A204.1 (cell line): ENCODE measurements at regions not wholly inside any gene's neighbourhood (a gene's known extent, or its start where the extent isn't known, plus 50 kb on each side); places are given as distances from the start of the nearest gene placed in this dataset.
A peak's percentile ranks its signal among the peaks of the same experiment; 100 is the strongest.
"Not testable (repeated sequence)": the region's sequence is repeated elsewhere in the genome, so short reads cannot be mapped to it uniquely, and the experiment has no call there.

ENCODE experiments used
- FAIRE-seq: peaks from 2 replicates; lab custom pipeline; 2012; peaks lifted over from hg19 to GRCh38; lab: Jason Lieb, UNC

DNA sequence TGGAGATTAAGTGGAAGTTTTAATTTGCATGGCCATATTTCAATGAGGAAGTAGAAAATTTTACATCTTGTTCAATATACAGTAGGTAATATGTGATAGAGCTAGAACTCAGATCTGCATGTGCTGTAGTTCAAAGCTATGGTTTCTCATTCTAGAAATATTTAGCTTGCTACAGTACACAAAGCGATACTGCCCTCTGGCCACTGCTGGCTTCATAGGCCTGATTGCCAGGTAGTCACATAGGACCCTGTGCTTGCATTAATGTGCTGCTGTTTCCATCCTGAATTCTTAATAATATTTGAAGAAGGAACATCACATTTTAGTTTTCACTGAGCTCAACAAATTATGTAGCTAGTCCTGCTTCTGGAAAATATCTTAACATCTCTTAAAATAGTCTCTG is 87.0 kb downstream of the PLSCR2 start:
- FAIRE-seq, result no peak

DNA sequence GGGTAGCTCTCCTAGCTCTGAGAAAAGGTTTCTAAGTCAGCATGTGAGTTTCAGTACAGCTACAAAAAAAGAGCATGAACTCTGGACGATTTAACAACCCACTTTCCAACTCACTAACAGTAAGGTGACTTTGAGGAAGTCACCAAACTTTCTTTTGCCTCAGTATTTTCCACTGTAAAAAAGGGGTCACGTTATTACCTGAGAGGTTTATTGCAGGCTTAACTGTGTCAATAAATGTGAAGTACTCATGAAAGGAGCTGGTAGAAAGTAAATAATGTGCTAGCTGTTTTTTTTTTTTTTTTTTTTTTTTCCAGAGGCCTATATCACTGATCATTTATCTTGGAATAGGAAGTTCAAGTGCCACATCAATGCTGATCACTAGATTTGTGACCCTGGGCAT is 89.3 kb downstream of the PLSCR2 start:
- FAIRE-seq, result no peak

DNA sequence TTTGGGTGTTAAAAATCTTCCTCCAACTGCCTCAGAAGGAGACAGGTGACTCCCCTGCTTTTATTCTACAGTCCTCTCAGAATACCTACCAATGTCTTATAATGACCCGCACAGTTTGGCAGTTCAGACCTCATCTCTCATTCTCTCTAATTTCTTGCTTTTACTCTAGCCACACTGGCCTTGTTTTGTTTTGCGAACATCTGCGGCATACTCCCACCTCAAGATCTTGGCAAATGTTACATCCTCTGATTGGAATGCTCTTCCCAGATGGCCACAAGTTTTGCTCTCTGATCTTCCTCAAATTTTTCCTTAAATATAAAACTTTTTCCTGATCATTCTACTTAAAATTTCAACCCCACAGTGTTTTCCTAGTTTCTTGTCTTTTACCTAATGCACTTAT is 94.1 kb downstream of the PLSCR2 start:
- no peak for FAIRE-seq

DNA sequence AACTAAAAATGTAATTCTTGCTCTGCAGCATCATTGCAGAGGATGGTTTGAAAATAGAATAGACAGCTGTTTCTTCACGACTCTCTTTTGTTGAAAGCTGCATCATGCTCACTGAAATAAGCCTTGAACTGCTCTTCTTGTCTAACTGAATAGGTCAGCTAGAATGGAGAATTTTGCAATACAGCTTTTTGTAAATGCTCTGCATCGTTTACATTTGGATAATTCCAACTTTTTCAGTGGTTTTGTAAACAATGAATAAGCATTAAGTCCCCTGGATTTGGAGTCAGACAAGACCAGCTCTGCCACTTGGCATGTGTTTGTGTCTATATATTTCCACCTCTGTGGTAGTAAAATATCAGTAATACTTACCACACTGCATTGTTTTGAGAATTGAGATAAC is 95.2 kb downstream of the PLSCR2 start:
- no peak for FAIRE-seq

DNA sequence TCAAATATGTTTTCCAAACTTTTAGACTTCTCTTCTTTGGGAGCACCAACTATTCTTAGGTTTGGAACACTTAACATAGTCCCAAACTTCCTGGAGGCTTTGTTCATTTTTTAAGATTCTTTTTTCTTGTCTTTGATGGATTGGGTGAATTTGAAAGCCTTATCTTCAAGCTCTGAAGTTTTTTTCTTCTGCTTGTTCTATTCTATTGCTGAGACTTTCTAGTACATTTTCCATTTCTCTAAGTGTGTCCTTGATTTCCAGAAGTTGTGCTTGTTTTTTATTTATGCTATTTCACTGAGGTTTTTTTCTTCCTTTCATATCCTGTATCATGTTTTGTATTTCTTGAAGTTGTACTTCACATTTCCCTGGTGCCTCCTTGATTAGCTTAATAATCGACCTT is 97.5 kb downstream of the PLSCR2 start:
- no peak for FAIRE-seq

DNA sequence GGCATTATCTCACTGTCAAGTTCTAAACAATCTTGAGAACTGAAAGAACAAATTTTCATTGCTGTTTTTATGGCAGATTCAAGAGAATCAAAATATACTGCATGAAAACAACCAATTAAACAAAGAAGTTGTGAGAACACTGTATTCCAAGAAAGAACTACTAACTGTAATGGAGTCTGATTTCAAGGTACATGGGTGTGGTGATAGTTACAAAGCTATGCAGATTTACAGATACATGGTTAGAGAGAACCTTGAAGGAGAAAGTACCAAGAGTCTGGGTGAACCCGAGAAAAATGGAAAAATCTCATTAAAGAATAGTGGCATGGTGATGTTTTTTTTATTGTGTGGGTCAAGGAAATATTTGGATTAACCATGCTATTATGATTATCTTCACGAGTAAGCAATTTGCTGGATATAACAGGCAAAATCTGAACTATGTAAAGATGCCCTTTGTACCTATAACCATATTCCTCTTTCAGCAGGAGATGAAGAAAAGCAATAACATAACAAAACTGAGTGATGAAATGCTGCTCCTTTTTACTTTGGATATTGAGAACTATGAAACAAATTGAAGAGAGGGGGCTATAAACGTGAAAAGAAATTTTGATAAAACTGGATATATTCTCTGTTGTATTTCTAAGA is 100.4 kb downstream of the PLSCR2 start:
- FAIRE-seq, result no peak

DNA sequence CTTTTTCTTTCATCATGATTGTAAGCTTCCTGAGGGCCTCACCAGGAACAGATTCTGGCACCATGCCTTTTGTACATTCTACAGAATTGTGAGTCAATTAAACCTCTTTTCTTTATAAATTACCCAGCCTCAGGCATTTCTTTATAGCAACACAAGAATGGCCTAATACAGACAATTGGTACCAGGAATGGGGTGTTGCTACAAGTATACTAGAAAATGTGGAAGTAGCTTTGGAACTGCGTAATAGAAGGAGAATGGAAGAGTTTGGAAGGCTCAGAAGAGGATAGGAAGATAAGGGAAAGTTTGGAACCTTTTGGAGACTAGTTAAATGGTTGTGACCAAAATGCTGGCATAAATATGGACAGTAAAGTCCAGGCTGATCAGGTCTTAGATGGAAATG is 108.9 kb upstream of the PLSCR4 start:
- FAIRE-seq, result no peak

DNA sequence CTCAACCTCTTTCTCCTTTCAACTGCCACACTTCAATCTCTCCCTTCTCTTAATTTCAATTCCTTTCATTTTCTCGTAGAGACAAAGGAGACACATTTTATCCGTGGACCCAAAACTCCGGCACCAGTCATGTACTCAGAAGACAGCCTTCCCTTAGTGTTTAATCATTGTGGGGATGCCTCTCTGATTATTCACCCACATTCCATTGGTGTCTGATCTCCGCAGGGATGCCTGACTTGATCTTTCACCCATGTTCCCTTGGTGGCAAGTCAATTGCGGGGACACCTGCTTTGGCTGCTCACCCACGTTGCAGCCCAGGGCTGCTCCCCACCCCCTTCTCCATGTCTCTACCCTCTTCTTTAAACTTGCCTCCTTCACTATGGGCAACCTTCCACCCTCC is 103.5 kb upstream of the PLSCR4 start:
- FAIRE-seq, result not testable (repeated sequence)

DNA sequence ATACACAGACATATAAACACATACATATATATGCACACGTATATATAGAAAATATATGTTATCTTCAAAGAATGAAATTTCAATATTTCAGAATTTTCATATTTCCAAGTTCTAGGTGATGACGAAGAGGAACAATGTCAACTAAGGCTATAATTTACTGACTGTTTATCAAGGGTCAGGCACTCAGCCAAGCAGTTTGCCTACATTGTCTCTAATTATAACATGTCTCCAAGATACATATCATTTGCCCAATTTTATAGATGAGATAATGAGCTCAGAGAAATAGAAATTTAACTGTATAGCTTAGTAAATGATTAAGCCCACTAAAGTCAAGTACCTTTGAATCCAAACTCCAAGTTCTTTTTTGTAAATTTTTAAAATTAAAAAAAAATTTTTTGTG is 99.9 kb upstream of the PLSCR4 start:
- no peak for FAIRE-seq

DNA sequence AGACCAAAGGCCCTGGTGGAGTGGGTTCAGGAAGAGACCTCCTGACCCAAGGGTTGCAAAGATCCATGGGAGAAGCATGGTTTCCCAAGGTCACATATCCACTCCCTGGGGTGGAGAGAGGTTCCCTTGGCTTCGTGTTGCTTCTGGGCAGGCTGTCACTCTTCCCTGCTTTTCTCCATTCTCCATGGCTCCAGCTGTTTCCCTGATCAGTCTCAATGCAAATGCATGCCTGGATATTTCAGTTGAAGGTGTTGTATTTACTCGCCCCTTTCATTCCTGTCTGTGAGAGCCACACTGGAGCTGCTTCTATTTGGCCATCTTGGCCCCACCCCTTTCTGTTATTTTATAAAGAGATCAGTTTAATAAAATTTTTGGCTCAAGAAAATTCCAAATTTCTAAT is 95.0 kb upstream of the PLSCR4 start:
- no peak for FAIRE-seq

DNA sequence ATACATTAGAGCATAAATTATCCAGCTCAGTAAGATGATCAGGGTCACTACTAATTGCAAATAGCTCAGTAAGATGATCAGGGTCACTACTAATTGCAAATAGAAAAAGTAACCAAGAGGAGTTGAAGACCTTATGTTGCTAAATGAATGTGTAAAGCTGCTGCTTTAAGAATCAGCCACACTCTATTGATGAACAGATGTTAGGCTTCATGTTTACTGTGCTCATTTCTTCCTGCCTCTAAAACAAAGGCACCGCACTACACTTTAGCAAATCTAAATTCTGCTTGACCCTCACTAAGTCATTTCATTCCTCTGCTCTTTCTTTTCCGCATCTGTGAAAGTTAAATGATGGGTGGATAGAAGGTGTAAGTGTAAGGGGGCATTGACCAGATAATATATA is 92.6 kb upstream of the PLSCR4 start:
- FAIRE-seq, result no peak

DNA sequence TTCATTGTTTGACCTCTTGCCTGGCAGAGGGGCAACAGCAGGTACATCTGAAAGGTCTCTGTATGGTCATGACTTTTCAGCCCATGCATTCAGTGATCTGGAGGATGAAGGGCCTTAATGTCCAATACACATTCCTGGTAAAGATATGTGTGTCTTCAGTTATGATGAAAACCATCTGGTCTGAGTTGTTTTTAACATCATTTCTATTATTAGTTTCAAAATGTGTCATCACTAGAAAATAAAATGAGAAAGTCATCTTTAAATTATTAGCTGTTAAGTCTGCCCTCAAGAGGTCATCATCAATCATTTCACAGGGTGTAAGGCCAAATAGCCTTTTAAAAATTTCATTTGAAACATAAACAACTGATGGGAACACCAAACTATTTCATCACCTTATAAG is 92.1 kb upstream of the PLSCR4 start:
- FAIRE-seq, result no peak

DNA sequence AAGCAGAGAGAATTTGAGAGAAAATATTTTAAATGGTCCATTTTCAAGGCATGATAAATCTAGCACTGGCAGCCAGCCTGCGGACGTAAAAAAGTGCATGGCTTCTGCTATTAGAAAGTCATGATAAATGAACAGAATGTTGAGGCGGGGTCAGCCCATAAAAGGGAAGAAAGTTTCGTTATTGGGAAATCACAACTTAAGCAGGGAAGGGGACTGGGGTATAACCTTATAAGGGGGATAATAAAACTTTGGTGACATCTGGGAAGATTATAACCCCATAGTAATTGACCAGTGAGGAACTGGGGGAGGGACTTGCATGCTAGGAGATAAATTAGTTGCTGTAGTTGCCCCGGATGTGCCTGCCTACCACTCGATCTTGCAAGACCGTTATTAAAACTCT is 88.4 kb upstream of the PLSCR4 start:
- no peak for FAIRE-seq

DNA sequence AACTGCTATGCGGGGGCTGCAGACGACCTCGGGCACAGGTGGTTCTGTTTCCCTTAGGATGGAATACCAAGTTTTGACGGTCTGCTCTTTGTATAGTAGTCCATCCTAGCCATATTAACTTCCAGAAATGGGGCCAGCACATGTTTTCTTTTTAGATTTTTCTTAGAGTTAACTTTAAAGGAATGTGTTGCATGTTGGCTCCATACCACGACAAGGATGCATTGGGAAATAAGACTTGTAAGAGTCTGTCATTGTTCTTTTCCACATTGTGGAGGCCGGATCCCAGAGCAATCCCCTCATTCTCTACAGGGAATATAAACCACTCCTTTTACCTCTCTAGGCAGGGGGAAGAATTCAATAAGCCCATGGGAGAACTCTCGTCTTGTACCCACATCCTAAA is 87.1 kb upstream of the PLSCR4 start:
- FAIRE-seq, result no peak

DNA sequence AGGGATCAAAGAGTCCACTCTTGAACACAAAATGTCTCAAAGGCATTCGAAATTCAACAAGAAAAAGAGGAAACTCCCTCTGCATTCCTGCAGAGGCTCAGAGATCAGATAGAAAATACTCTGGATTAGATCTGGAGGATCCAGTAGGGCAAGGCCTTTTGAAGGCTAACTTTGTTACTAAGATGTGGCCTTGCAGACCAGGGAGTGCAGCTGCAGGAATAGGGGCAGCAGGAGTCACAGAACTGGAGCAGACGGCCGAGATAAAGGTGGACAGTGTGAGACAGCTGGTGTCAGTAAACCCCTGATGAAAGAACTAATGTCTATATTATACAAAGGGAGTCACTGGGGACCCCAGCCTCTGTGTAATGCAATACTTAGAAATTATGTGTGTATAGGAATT is 84.5 kb upstream of the PLSCR4 start:
- FAIRE-seq, result no peak

DNA sequence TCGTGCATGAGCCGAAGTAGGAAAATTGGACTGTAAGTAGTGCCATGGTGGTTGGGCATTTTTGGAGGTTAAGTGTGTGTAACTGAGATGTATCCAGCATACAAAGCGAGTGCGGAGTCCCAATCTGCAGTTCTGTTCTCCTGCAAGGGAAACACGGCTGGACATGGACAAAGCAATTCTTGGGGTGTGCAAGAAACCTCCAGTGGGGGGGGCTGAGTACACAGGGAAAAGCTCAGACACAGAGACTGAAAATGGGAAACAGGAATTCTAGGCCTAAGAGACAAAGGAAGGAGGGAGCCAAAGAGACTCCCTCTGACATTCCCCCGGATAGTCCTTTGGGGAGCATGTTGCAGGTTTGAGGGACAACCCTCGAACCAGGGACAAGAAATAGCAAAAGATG is 83.2 kb upstream of the PLSCR4 start:
- FAIRE-seq, result no peak

DNA sequence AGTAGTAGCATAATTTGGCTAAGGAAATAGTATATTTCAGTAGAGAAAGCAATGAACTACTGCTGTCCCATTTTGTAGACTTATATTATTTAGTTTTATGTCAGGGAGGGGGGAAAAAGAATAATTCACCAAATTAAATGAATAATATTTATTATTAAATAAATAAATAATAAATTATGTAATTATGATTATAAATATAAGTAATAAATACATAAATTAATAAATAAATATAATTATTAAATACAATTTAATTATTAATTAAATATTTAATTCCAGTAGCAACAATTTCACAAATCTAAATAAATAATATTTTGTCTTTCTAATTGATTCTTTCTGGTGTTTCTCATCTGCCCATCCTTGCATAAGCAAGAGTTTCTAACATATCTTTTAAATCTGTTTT is 81.1 kb upstream of the PLSCR4 start:
- FAIRE-seq, result peak; percentile 78

DNA sequence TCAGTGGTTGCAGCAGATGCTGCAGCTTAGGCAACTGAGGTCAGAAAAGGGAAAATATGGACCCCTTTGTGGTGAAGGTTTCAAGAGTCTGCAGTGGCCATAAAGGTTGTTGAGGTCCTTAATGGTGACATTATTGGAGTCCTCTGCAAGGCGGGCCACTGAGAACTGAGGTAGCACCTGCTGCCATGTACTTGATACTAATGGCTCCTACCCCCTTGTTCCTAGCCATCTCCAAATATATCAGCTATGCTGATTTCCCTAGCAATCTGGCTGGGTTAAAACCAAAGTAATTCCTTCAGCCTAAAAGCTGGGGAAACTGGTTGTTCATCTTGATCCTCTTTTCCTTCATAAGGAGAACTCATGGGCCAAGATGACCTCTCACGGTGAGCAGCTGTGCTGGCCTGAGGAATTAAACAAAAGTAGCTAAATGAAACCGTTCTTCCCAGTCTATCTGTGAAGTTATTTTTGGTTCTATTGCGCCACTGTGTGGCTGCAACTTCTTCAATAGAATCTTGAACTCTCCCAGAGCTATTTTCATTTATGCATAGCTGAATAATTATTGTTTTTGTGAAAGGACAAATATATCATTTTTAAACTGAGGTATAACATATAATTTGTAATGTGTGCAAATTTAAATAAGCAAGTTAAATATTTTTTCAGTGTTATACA is 76.1 kb upstream of the PLSCR4 start:
- FAIRE-seq, result peak; percentile 89

DNA sequence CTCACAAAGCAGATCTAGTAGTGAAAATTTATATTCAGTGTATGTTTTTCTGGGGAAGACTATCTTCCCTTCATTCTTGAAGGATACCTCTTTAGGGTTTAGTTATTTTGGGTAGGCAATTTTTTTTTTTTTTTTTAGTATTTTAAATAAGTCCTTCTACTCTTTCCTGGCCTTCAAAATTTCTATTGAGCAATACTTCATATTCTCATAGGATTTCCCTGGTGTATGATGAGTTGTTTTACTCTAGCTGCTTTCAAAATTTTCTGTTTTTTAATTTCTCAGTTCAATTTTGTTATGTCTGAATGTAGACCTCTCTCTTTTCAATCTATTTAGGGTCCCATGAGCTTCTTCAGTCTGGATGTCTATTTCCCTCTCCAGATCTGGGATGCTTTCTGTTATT is 74.3 kb upstream of the PLSCR4 start:
- FAIRE-seq, result no peak

DNA sequence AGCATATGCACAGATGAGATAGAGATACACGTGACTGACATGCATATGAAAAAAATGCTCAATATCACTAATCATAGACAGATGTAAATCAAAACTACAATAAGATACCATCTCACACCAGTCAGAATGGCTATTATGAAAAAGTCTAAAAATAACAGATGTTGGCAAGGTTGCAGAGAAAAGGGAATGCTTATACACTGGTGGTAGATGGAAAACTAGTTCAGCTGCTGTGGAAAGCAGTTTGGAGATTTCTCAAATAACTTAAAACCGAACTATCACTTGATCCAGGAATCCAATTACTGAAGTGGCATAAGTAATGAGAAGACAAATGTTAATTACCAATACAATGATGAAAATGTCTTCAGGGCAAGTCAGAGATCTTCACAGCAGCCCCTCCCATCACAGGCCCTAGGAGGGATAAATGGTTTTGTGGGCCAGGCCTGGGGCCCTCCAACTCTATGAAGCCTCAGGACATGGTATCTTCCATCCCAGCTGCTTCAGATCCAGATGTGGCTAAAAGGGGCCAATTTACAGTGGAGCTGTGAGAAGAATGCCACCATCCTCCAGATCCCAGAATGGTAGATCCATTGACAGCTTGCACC is 71.4 kb upstream of the PLSCR4 start:
- FAIRE-seq, result no peak

DNA sequence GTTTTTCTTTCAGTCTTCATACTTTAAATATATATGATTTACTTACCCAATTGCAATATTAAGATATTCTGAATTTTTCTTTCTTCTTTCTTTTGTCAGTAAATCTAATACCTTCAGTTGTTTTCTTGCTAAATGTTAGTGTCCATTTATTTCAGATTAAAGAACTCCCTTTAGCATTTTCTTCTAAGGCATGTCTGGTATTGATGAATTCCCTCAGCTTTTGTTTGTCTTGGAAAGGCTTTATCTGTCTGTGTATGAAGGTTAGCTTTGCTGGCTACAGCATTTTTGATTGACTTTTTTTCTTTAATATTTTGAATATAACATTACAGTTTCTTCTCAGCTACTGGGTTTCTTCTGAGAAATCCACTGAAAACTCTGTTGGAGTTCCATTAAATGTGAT is 64.0 kb upstream of the PLSCR4 start:
- no peak for FAIRE-seq

DNA sequence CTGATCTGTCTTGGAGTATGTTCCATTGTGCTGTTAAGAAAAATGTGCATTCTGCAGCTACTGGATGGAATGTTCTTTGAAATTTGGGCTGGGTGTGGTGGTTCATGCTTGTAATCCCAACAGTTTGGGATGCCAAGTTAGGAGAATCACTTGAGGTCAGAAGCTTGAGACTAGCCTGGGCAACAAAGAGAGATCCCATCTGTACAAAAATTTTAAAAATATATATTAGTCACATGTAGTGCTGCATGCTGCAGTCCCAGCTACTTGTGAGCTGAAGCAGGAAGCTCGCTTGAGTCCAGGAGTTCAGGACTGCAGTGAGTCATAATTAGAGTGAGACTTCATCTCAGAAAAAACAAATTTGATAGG is 62.8 kb upstream of the PLSCR4 start:
- FAIRE-seq, result no peak

DNA sequence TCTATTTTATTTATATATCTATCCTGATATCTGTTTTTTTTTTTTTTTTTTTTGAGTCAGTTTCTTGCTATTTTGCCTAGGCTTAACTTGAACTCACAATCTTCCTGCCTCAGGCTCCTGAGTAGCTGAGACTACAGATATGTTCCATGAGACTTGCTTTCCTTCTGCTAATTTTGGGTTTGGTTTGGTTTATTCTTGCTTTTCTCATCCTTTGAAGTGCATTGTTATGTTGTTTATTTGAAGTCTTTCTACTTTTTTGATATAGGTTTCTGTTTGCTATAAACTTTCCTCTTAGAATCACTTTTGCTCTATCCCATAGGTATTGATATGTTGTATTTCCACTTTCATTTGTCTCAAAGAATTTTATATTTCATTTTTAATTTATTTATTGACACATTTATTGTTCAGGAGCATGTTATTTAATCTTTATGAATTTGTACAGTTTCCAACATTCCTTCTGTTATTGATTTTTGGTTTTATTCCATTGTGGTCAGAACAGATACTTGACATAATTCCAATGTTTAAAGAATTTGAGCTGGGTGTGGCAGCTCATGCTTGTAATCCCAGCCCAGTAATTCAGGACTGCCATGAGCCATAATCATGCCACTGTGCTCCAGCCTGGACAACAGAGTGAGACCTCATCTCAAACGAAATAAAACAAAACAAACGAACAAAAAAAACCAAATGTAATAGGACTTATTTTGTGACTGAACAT is 62.3 kb upstream of the PLSCR4 start:
- FAIRE-seq, result no peak

DNA sequence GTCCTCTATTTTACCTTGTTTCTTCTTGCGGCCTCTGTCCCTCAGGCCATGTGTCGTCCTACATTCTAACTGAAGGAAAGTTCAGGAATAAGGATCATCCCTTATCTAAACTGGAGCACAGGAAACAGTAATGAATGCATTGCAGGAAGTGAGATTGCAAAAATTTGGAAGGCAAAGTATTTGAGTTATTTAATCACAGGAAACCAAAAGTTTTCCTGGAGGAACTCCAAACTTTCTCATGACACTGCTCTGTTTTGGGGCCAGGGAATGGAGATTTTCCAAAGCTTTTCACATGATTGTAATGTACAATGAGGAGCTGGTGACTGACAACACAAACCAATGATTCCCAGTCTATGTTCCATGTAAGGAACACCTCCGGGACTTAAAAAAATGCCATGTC is 57.8 kb upstream of the PLSCR4 start:
- FAIRE-seq, result no peak
